Adrenal gland (tissue), 9 donors: ENCODE measurements at regions not wholly inside any gene's neighbourhood (a gene's known extent, or its start where the extent isn't known, plus 50 kb on each side); places are given as distances from the start of the nearest gene placed in this dataset.

Experiments used
- DNase-seq, 7 donors: peaks; one replicate each; pipeline ENCODE4 v3.0.0-alpha.2; 2019 to 2020
- H3K27ac ChIP-seq, 5 donors: fragments of 200-600 bp; sonication (generic) in 4 of 5; 1 replicate in 3 of 5; 2 replicates in 2 of 5; pipeline versions ENCODE4 v1.5.1 to v1.8.0; 2016 to 2020; ENCODE audit warnings: mild to moderate bottlenecking in 1 of 5
- H3K27me3 ChIP-seq: fragments of 200-600 bp; 2 replicates; pipeline ENCODE4 v1.8.0; 2021
- H3K36me3 ChIP-seq, 2 donors: fragments of 200-600 bp; replicated peaks in 1 of 2; 1 replicate in 1 of 2; 2 replicates in 1 of 2; pipeline versions ENCODE4 v1.5.1 to v1.8.0; 2018 to 2022
- H3K4me1 ChIP-seq, 2 donors: fragments of 200-600 bp; replicated peaks in 1 of 2; 1 replicate in 1 of 2; 2 replicates in 1 of 2; pipeline versions ENCODE4 v1.5.1 to v1.8.0; 2018 to 2021
- H3K4me3 ChIP-seq, 4 donors: fragments of 200-600 bp; sonication (generic) in 3 of 4; one replicate each; pipeline ENCODE4 v1.5.1; 2016 to 2018
- H3K9me3 ChIP-seq, 3 donors: fragments of 200-600 bp; sonication (generic) in 1 of 3; replicated peaks in 1 of 3; 1 replicate in 2 of 3; 2 replicates in 1 of 3; pipeline versions ENCODE4 v1.5.1 to v1.8.0; 2016 to 2021
- POLR2A ChIP-seq, 2 donors: fragments of 450-650 bp; IDR thresholded peaks; one replicate each; pipeline ENCODE4 v1.6.1; 2017; ENCODE audit warnings: antibody characterized with exemption in 2 of 2, mild to moderate bottlenecking in 2 of 2, moderate library complexity in 1 of 2
- WGBS, 4 donors: extraction: QIAGEN DNeasy Blood & Tissue Kit in 2 of 4; methylation state at CpG; one replicate each; pipeline versions ENCODE4 v1.1.5 to v1.1.7; 2013 to 2017; 5-methylcytosine and 5-hydroxymethylcytosine counted together
- intact Hi-C, 2 donors: fragments of 100-400 bp; cut with DNase I; formaldehyde crosslinking; loops; one replicate each; pipeline versions ENCODE4 v1.14.1 to v1.15.0; 2022 to 2023
- TF ChIP-seq, protein P1 (sequence below), 6 experiments: fragments of 450-650 bp in 4 of 6; fragments of 200-600 bp in 2 of 6; sonication (generic) in 1 of 6; IDR thresholded peaks; 1 replicate in 5 of 6; 2 replicates in 1 of 6; pipeline versions ENCODE4 v1.5.1 to v1.8.0; 2016 to 2021; ENCODE audit warnings: antibody characterized with exemption in 6 of 6, mild to moderate bottlenecking in 2 of 6, moderate library complexity in 1 of 6
- donor health status: healthy with polysubstance abuse.
- donor health status: Bipolar disorder and iron deficiency.
- donor health status: DM: yes; HTN: yes; CAD: no.
- donor health status: DM: no; HTN: no; CAD: no.
- donor health status: DM: no; HTN: no; CAD: no.

DNA sequence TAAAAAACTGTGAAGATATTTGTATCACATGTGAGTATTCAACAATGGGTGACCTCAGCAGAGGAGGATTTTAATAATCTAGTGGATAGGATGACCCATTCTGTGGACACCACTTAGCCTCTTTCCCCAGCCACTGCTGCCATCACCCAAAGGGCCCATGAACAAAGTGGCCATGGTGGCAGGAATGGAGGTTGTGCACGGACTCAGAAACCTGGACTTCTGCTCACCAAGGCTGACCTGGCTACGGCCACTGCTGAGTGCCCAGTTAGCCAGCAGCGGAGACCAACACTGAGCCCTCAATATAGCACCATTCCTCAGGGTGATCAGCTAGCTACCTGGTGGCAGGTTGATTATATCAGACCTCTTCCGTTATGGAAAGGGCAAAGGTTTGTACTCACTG lies 1410.4 kb upstream of the CDH9 start:
- no peaks in the 10 kb centered on the region for H3K27me3 ChIP-seq
- H3K4me3 ChIP-seq = no peak overlapping the region
- no peaks in the 10 kb centered on the region for H3K9me3 ChIP-seq
- WGBS, 4 donors = 74 to 88% (median 83%) methylated on average over 4 of the region's 4 CpGs
- H3K4me1 ChIP-seq = no peaks in the 10 kb centered on the region
- TF ChIP-seq, protein P1, sequence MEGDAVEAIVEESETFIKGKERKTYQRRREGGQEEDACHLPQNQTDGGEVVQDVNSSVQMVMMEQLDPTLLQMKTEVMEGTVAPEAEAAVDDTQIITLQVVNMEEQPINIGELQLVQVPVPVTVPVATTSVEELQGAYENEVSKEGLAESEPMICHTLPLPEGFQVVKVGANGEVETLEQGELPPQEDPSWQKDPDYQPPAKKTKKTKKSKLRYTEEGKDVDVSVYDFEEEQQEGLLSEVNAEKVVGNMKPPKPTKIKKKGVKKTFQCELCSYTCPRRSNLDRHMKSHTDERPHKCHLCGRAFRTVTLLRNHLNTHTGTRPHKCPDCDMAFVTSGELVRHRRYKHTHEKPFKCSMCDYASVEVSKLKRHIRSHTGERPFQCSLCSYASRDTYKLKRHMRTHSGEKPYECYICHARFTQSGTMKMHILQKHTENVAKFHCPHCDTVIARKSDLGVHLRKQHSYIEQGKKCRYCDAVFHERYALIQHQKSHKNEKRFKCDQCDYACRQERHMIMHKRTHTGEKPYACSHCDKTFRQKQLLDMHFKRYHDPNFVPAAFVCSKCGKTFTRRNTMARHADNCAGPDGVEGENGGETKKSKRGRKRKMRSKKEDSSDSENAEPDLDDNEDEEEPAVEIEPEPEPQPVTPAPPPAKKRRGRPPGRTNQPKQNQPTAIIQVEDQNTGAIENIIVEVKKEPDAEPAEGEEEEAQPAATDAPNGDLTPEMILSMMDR (IDR thresholded peaks at IDR 0.05) = no peak
- no peak for TF ChIP-seq POLR2A (IDR thresholded peaks at IDR 0.05)
- no peak for DNase-seq
- no peaks in the 10 kb centered on the region for H3K36me3 ChIP-seq
- H3K27ac ChIP-seq = no peak overlapping the region
- intact Hi-C loops = no loop called here

DNA sequence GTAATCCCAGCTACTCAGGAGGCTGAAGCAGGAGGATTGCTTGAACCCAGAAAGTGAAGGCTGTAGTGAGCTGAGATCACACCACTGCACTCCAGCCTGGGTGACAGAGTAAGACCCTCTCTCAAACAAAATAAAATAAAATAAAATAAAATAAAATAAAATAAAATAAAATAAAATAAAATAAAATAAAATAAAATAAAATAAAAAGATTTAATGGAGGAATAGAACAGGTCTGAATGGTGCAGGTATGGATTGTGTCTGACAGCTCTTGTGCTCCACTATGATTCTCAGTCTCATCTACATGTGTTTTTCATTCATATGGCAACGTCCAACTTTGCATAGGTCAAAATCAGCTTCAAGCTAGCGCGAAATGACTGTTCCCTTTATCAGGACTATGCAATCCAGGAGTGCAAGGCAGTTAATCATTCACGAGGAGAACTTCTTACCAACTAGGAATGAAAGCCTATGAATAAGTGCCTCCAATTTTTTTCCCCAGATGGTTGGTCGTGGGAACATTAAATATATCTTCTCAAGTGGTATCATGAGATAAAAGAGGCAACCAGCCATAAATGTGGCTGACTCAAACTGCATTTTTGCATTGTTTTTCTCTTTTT lies 1392.3 kb upstream of the CDH9 start:
- H3K27me3 ChIP-seq = no peaks in the 10 kb centered on the region
- no peak for DNase-seq
- H3K4me1 ChIP-seq = no peaks in the 10 kb centered on the region
- intact Hi-C loops = no loop called here
- H3K27ac ChIP-seq = no peak overlapping the region
- no peaks in the 10 kb centered on the region for H3K9me3 ChIP-seq
- TF ChIP-seq POLR2A (IDR thresholded peaks at IDR 0.05) = no peak
- TF ChIP-seq, protein P1 (IDR thresholded peaks at IDR 0.05) = no peak
- 73 to 75% (median 74%) methylated on average over 5 of the region's 5 CpGs for WGBS, 4 donors
- no peak overlapping the region for H3K4me3 ChIP-seq
- H3K36me3 ChIP-seq = no peaks in the 10 kb centered on the region

DNA sequence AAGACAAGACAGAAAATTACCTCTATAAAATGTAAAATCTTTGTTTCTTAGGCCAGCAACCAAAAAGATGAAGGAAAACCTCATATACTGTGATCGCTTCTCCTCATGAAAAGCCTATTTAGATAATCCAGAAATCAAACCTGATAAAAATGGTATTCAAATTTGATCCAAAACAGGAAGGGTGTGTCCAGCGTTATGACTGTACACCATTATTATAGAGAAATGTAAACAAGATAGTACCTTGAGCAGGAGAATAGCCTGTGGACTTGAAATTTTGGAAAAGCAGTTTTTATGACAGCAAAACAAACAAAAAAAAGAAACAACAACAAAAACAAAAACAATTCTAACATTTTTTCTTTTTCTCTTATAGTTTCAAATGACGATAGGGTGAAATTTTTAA lies 1382.8 kb upstream of the CDH9 start:
- Histone ChIP-seq H3K27me3 (no peaks in the 10 kb centered on the region), H3K4me3 (no peak overlapping the region), H3K4me1 (no peaks in the 10 kb centered on the region), H3K27ac (no peak overlapping the region), H3K9me3 (no peaks in the 10 kb centered on the region), H3K36me3 (no peaks in the 10 kb centered on the region)
- WGBS, 4 donors = 65 to 88% (median 76%) methylated on average over 3 of the region's 3 CpGs
- intact Hi-C loops = no loop called here
- DNase-seq = no peak
- TF ChIP-seq, protein P1 (IDR thresholded peaks at IDR 0.05) = no peak
- TF ChIP-seq POLR2A (IDR thresholded peaks at IDR 0.05) = no peak

DNA sequence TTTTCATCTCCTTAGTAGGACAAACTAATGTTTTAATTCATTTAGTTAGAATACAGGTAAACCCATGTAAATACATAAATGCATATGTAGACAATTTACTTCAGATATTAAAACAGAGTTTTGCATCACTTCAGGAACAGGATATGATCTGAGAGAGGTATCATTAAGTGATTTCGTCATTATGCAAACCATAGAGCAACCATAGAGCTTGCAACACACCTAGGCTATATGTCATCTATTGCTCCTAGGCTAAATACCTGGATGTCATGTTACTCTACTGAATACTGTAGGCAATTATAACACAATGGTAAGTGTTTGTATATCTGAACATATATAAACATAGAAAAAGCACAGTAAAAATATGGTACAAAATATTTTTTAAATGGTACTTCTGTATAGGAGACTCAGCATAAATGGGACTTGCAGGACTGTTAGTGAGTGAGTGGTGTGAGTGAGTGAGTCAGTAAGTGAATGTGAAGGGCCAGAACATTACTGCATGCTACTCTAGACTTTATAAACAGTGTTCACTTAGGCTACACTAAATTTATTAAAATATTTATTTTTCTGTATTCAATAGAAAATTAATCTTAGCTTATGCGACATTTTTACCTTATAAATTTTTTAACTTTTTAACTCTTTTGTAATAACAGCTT lies 1377.5 kb upstream of the CDH9 start:
- no peak for DNase-seq
- 75 to 89% (median 81%) methylated on average over 2 of the region's 2 CpGs for WGBS, 4 donors
- H3K4me3 ChIP-seq = no peak overlapping the region
- H3K27ac ChIP-seq = no peak overlapping the region
- H3K27me3 ChIP-seq = no peaks in the 10 kb centered on the region
- intact Hi-C loops = no loop called here
- no peaks in the 10 kb centered on the region for H3K36me3 ChIP-seq
- H3K4me1 ChIP-seq = no peaks in the 10 kb centered on the region
- no peak for TF ChIP-seq POLR2A (IDR thresholded peaks at IDR 0.05)
- TF ChIP-seq, protein P1 (IDR thresholded peaks at IDR 0.05) = no peak
- no peaks in the 10 kb centered on the region for H3K9me3 ChIP-seq
